GM12873 (cell line): ENCODE measurements at regions not wholly inside any gene's neighbourhood (a gene's known extent, or its start where the extent isn't known, plus 50 kb on each side); places are given as distances from the start of the nearest gene placed in this dataset.

ENCODE experiments used
- TF ChIP-seq, protein P1 (sequence below): IDR thresholded peaks from 2 replicates; pipeline ENCODE4 v1.5.1; 2012; ENCODE audit warnings: low read depth, mild to moderate bottlenecking, moderate library complexity, low read length, control low read depth; ENCODE audit not compliant: insufficient read depth; ENCODE audit errors: missing control alignments

DNA sequence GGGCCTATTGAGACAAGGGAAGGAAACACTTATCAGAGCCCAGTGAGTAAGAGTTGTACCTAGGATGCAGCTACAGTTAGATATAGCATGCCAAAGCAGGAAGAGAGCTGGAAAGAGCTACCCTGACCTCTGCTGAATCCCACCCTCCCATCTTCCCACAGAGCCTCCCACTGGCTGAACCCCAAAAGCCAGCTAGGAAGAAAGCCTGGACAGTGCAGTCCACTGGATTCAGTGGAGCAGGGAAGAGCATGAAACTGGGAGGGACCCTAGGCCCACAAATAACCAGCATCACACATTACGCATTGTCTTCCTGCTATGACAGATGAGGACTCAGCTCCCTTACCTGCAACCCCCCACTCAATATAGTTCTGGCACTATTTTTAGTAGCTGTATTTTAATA lies 81.5 kb upstream of the AKAP13 start:
- TF ChIP-seq, protein P1, sequence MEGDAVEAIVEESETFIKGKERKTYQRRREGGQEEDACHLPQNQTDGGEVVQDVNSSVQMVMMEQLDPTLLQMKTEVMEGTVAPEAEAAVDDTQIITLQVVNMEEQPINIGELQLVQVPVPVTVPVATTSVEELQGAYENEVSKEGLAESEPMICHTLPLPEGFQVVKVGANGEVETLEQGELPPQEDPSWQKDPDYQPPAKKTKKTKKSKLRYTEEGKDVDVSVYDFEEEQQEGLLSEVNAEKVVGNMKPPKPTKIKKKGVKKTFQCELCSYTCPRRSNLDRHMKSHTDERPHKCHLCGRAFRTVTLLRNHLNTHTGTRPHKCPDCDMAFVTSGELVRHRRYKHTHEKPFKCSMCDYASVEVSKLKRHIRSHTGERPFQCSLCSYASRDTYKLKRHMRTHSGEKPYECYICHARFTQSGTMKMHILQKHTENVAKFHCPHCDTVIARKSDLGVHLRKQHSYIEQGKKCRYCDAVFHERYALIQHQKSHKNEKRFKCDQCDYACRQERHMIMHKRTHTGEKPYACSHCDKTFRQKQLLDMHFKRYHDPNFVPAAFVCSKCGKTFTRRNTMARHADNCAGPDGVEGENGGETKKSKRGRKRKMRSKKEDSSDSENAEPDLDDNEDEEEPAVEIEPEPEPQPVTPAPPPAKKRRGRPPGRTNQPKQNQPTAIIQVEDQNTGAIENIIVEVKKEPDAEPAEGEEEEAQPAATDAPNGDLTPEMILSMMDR, result no peak

DNA sequence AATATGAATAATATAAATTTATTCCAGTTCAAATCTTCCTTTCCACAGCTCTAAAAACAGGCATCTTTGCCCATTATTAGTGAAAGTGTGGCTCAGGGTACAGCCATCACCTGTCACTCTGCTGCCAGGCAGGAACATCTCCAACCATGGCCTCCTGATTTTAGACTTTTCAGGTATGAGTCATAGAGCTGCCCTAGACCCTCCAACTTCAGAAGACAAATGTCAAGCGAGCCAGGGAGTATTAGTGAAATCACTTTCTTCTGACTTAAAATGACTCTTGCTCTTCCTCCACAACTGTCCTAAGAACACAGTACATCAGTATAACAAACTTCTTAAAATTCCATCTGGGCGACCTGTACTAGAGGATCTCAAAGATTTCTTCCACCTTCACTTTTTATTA lies 78.1 kb upstream of the AKAP13 start:
- TF ChIP-seq, protein P1, result no peak

DNA sequence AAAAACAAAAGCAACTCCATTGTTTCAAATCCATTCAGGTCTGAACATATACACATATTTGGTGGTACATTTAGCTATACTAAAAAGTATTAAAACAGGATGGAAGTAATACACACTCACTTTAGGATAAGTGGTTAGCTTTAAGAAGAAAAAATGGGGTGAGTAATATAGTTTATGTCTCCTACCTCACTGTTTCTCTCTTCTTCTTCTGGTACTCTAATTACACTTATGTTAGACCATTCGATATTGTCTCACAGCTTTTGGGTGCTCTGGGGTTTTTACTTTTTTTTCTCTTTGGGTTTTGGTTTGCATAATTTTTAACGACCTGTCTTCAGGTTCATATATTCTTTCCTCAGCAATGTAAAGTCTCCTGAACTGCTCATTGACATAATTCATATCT lies 75.4 kb upstream of the AKAP13 start:
- TF ChIP-seq, protein P1, result no peak

DNA sequence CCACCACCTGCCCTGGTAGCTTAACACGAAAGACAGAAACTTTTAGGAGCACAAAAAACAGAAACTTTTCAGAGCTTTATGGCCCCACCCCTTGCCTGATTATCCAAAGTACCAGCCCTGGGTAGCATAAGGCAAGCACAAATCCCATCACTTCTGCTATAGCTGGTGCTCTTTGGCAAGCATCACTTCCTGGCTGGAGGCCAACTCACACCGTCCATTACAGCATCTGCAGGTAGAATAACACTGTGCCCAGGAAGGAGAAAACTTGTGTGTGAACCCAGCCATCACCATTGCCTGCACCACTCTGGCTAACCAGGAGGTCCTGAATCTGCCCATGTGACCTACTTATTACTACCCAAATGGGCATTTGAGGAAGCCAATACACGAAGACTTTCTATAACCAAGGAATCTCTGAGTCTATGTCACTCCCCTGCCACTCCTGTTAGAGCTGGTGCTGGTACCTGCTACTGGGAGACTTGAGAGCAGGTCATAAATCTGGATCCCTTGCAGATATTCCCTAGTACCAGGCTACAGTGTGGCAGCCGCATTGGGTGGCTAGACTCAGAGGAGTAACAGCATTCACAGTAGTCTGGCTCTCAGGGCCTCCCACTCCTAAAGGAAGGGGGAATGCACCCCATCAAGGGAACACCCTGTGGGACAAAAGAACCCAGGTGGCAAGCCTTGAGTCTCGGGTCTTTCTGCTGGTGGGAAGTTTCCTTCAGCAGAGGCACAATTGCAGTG lies 73.3 kb upstream of the AKAP13 start:
- TF ChIP-seq, protein P1, result no peak

DNA sequence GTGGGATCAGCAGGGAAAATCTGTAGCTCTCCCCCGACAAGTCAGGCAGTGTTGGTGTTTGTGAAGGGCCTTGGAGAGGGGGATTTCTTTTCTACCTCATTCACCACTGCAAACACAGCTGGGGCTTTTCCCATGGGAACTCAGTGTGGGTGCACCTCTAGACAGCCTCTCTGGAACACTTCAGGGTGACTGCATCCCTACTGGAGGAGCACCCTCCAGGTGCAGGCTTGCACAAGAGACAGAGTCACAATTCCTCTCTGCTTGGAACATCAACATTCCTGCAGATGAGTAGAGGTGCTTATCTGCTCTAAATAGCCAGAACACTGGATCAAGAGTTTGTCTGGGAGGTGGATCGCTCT lies 72.7 kb upstream of the AKAP13 start:
- TF ChIP-seq, protein P1, result no peak

DNA sequence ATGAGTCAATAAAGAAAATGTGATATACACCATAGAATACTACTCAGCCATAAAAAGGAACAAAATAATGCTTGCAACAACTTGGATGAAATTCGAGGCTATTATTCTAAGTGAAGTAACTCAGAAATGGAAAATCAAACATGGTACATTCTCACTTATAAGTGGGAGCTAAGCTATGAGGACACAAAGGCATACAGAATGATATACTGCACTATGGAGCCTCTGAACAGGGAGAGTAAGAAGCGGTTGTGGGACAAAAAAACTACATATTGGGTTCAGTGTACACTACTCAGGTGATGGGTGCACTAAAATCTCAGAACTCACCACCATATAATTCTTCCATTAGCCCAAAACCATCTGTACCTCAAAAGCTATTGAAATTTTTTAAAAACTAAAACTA lies 68.8 kb upstream of the AKAP13 start:
- TF ChIP-seq, protein P1, result no peak

DNA sequence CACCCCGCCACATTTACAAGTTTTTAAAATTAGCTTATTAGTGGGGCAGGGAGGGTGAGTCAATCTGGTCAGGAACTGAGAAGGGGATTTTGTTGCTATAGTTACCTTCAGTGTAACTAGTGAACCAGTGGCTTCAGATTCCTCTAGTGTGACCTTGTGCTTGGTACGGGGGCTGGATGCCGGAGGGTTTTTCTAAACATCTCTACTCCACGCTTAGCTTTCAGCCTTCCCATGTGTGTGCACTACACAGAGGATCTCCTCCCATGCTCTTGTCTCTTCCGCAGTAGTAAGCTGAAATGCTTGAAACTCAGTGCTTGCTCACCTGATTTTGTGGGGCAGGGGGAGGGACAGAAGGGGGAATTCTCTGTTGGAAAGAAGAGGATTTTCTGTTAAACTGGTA lies 67.9 kb upstream of the AKAP13 start:
- TF ChIP-seq, protein P1, result no peak
